SK-N-SH treated with all-trans-retinoic acid at 6 μM for 48 hours (cell line): ENCODE measurements at regions not wholly inside any gene's neighbourhood (a gene's known extent, or its start where the extent isn't known, plus 50 kb on each side); places are given as distances from the start of the nearest gene placed in this dataset.

Experiments
- BACH2 ChIP-seq: fragments of 250-450 bp; sonication (Bioruptor Pico); IDR thresholded peaks from 2 replicates; pipeline ENCODE4 v1.9.0; 2021; ENCODE audit warnings: mild to moderate bottlenecking, borderline replicate concordance
- ISL1 ChIP-seq: fragments of 250-450 bp; sonication (Bioruptor Pico); IDR thresholded peaks from 2 replicates; pipeline ENCODE4 v2.1.2; 2022; ENCODE audit warnings: mild to moderate bottlenecking, moderate library complexity
- PPARA ChIP-seq: fragments of 250-450 bp; sonication (Bioruptor Pico); IDR thresholded peaks from 2 replicates; pipeline ENCODE4 v1.5.0; 2020; ENCODE audit warnings: mild to moderate bottlenecking, borderline replicate concordance
- RARB ChIP-seq: fragments of 250-450 bp; sonication (Bioruptor Pico); IDR thresholded peaks from 2 replicates; pipeline ENCODE4 v1.8.0; 2021; ENCODE audit warnings: mild to moderate bottlenecking, moderate library complexity
- SNAI2 ChIP-seq: fragments of 250-450 bp; sonication (Bioruptor Pico); IDR thresholded peaks from 2 replicates; pipeline ENCODE4 v1.5.0; 2020; ENCODE audit warnings: mild to moderate bottlenecking, moderate library complexity
- ZNF70 ChIP-seq: fragments of 450-650 bp; formaldehyde crosslinking; IDR thresholded peaks from 2 replicates; pipeline ENCODE4 v1.5.0; 2020; ENCODE audit warnings: mild to moderate bottlenecking, moderate library complexity
- TF ChIP-seq, protein P1 (sequence below): fragments of 250-450 bp; sonication (Bioruptor Pico); IDR thresholded peaks from 2 replicates; pipeline ENCODE4 v1.8.0; 2021; ENCODE audit warnings: low read depth, mild to moderate bottlenecking, moderate library complexity, borderline replicate concordance

DNA sequence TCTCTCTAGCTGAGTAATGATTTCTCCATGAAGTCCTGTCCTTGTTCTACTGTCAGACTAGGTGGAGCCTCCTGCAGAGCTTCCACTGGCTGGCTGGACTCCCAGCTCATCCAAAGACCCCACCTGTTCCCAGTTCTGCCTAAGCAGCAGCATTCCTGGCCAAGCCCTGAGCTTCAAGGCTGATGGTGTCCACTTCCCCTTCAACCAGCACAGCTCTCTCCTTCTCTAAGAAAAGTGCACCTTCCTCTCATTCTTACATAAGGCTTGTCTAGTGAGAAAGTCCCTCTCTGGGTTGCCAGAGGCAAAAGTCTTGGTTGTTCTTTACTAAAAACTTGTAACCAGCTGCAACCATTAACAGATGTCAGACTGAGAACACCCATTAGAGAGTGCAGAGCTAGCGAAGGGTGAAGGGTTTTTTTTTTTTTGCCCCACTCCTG is 58.9 kb downstream of the CXCR4 start:
- TF ChIP-seq ZNF70 (CRISPR knock-in tag) (no peak), PPARA (CRISPR knock-in tag) (no peak), ISL1 (CRISPR knock-in tag) (no peak), SNAI2 (CRISPR knock-in tag) (no peak), BACH2 (CRISPR knock-in tag) (no peak), RARB (CRISPR knock-in tag) (no peak)
- TF ChIP-seq, protein P1, sequence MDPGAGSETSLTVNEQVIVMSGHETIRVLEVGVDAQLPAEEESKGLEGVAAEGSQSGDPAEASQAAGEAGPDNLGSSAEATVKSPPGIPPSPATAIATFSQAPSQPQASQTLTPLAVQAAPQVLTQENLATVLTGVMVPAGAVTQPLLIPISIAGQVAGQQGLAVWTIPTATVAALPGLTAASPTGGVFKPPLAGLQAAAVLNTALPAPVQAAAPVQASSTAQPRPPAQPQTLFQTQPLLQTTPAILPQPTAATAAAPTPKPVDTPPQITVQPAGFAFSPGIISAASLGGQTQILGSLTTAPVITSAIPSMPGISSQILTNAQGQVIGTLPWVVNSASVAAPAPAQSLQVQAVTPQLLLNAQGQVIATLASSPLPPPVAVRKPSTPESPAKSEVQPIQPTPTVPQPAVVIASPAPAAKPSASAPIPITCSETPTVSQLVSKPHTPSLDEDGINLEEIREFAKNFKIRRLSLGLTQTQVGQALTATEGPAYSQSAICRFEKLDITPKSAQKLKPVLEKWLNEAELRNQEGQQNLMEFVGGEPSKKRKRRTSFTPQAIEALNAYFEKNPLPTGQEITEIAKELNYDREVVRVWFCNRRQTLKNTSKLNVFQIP (CRISPR knock-in tag): no peak
